ENCODE measurements at regions not wholly inside any gene's neighbourhood (a gene's known extent, or its start where the extent isn't known, plus 50 kb on each side); places are given as distances from the start of the nearest gene placed in this dataset.
"Not testable (repeated sequence)": the region's sequence is repeated elsewhere in the genome, so short reads cannot be mapped to it uniquely, and the experiment has no call there.

GRCh38 chr18:6525604-6526003 is 110.9 kb upstream of the L3MBTL4 start:
- Histone ChIP-seq H3K79me2 (no peaks in the 10 kb centered on the region), H3K36me3 (replicated peaks; ENCODE audit: insufficient read depth, low read depth) (no peaks in the 10 kb centered on the region), H3K9me2 (replicated peaks; ENCODE audit: insufficient read depth) (no peaks in the 10 kb centered on the region), H3K9me3 (ENCODE audit: low read depth) (no peaks in the 10 kb centered on the region), H3K4me1 (ENCODE audit: insufficient read depth) (no peaks in the 10 kb centered on the region), H4K20me1 (ENCODE audit: insufficient read depth, poor library complexity, severe bottlenecking) (no peaks in the 10 kb centered on the region), H3K27me3 (no peaks in the 10 kb centered on the region), H3K4me2 (no peak overlapping the region), H3K27ac (no peak overlapping the region), H2AFZ (no peak overlapping the region), H3K4me3 (no peak overlapping the region)
- TF ChIP-seq CTCF (IDR thresholded peaks at IDR 0.05; ENCODE audit: poor library complexity) = no peak
- no peak for TF ChIP-seq EZH2 (IDR thresholded peaks at IDR 0.05; ENCODE audit: borderline replicate concordance)
- TF ChIP-seq EZH2phosphoT487 (IDR thresholded peaks at IDR 0.05; ENCODE audit: low read depth, severe bottlenecking, unreplicated experiment) = no peak
- 49% methylated on average over 2 of the region's 2 CpGs for WGBS (ENCODE audit: low lambda C conversion rate, missing lambda C conversion rate)
- no peak for DNase-seq (ENCODE audit: low spot score)

GRCh38 chr18:6537475-6537874 is 122.8 kb upstream of the L3MBTL4 start:
- H4K20me1 ChIP-seq (ENCODE audit: insufficient read depth, poor library complexity, severe bottlenecking) = no peaks in the 10 kb centered on the region
- no peaks in the 10 kb centered on the region for H3K27me3 ChIP-seq
- TF ChIP-seq EZH2phosphoT487 (IDR thresholded peaks at IDR 0.05; ENCODE audit: low read depth, severe bottlenecking, unreplicated experiment) (no peak), CTCF (IDR thresholded peaks at IDR 0.05; ENCODE audit: poor library complexity) (no peak), EZH2 (IDR thresholded peaks at IDR 0.05; ENCODE audit: borderline replicate concordance) (no peak)
- peak overlapping the region; percentile 22 for H3K4me2 ChIP-seq
- H3K36me3 ChIP-seq (replicated peaks; ENCODE audit: insufficient read depth, low read depth) = no peaks in the 10 kb centered on the region
- H3K4me3 ChIP-seq = no peak overlapping the region
- H2AFZ ChIP-seq = no peak overlapping the region
- H3K79me2 ChIP-seq = no peaks in the 10 kb centered on the region
- H3K27ac ChIP-seq = no peak overlapping the region
- H3K9me2 ChIP-seq (replicated peaks; ENCODE audit: insufficient read depth) = no peaks in the 10 kb centered on the region
- H3K9me3 ChIP-seq (ENCODE audit: low read depth) = no peaks in the 10 kb centered on the region
- peaks cover 5% of the 10 kb centered on the region for H3K4me1 ChIP-seq (ENCODE audit: insufficient read depth)
- 62% methylated on average over 1 of the region's 1 CpG for WGBS (ENCODE audit: low lambda C conversion rate, missing lambda C conversion rate)
- DNase-seq (ENCODE audit: low spot score) = no peak

DNA sequence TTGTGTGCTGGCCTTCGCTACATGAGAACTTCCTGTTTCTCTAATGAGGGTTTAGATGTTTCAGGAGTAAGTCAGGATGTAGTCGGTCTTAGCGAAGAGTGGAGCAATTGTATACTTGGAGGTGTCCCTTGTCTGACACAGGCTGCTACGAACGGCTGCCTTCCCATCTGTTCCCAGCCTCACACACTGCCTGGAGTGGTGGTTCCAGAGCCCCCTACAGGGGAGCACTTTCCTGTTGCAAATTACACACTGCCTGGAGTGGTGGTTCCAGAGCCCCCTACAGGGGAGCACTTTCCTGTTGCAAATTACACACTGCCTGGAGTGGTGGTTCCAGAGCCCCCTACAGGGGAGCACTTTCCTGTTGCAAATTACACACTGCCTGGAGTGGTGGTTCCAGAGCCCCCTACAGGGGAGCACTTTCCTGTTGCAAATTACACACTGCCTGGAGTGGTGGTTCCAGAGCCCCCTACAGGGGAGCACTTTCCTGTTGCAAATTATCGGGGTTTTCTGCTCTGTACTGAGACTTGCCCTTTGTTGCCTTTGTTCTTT is 126.5 kb upstream of the L3MBTL4 start:
- H3K9me3 ChIP-seq (ENCODE audit: low read depth); H2AFZ ChIP-seq; H3K79me2 ChIP-seq; H3K4me1 ChIP-seq (ENCODE audit: insufficient read depth); H3K4me3 ChIP-seq; H3K4me2 ChIP-seq; H3K27me3 ChIP-seq; H3K9me2 ChIP-seq (replicated peaks; ENCODE audit: insufficient read depth); DNase-seq (ENCODE audit: low spot score); H3K27ac ChIP-seq; H4K20me1 ChIP-seq (ENCODE audit: insufficient read depth, poor library complexity, severe bottlenecking); H3K36me3 ChIP-seq (replicated peaks; ENCODE audit: insufficient read depth, low read depth): not testable (repeated sequence)
- WGBS (ENCODE audit: low lambda C conversion rate, missing lambda C conversion rate) = 67% methylated on average over 6 of the region's 6 CpGs
- TF ChIP-seq CTCF (IDR thresholded peaks at IDR 0.05; ENCODE audit: poor library complexity) = peak; percentile 9

GRCh38 chr18:6542296-6542695 is 127.6 kb upstream of the L3MBTL4 start:
- Histone ChIP-seq H3K27ac (no peak overlapping the region), H2AFZ (no peak overlapping the region), H3K27me3 (no peaks in the 10 kb centered on the region), H4K20me1 (ENCODE audit: insufficient read depth, poor library complexity, severe bottlenecking) (no peaks in the 10 kb centered on the region), H3K79me2 (no peaks in the 10 kb centered on the region), H3K9me3 (ENCODE audit: low read depth) (no peaks in the 10 kb centered on the region), H3K4me3 (no peak overlapping the region), H3K4me1 (ENCODE audit: insufficient read depth) (peaks cover 5% of the 10 kb centered on the region), H3K9me2 (replicated peaks; ENCODE audit: insufficient read depth) (no peaks in the 10 kb centered on the region), H3K4me2 (no peak overlapping the region), H3K36me3 (replicated peaks; ENCODE audit: insufficient read depth, low read depth) (no peaks in the 10 kb centered on the region)
- WGBS (ENCODE audit: low lambda C conversion rate, missing lambda C conversion rate) = 53% methylated on average over 5 of the region's 5 CpGs
- TF ChIP-seq EZH2 (IDR thresholded peaks at IDR 0.05; ENCODE audit: borderline replicate concordance) (no peak), CTCF (IDR thresholded peaks at IDR 0.05; ENCODE audit: poor library complexity) (no peak), EZH2phosphoT487 (IDR thresholded peaks at IDR 0.05; ENCODE audit: low read depth, severe bottlenecking, unreplicated experiment) (no peak)
- DNase-seq (ENCODE audit: low spot score) = no peak
